WTC11 (cell line): ENCODE measurements at regions not wholly inside any gene's neighbourhood (a gene's known extent, or its start where the extent isn't known, plus 50 kb on each side); places are given as distances from the start of the nearest gene placed in this dataset.

Experiments
- ATAC-seq: fragments of 200-7000 bp; cut with Tn5 transposase; 2 replicates; pipeline ENCODE4 v1.10.0; 2021; ENCODE audit warnings: mild to moderate bottlenecking, moderate library complexity
- CTCF ChIA-PET: fragments of 300-600 bp; sonication (Branson Sonifier 250); formaldehyde crosslinking; loops from one replicate; lab custom pipeline; 2021; ENCODE audit warnings: antibody characterized with exemption; lab: Charles Lee
- POLR2A ChIA-PET: fragments of 350-600 bp; sonication (Branson Sonifier 250); formaldehyde crosslinking; loops from one replicate; lab custom pipeline; 2021; ENCODE audit warnings: antibody characterized with exemption; lab: Charles Lee
- DNase-seq: peaks from one replicate; pipeline ENCODE4 v3.0.0; 2021; ENCODE audit warnings: low spot score
- H3K27ac Mint-ChIP-seq: 2 replicates; pipeline ENCODE4 v1.8.0; 2021; ENCODE audit warnings: mixed read lengths
- H3K27me3 Mint-ChIP-seq: 2 replicates; pipeline ENCODE4 v1.8.0; 2021; ENCODE audit warnings: low read depth, mild to moderate bottlenecking, moderate library complexity, mixed read lengths
- H3K36me3 Mint-ChIP-seq: 2 replicates; pipeline ENCODE4 v1.8.0; 2021; ENCODE audit warnings: mixed read lengths
- H3K4me1 Mint-ChIP-seq: 2 replicates; pipeline ENCODE4 v1.8.0; 2022; ENCODE audit warnings: mixed read lengths
- H3K4me3 Mint-ChIP-seq: 2 replicates; pipeline ENCODE4 v1.8.0; 2021; ENCODE audit warnings: mild to moderate bottlenecking, moderate library complexity, mixed read lengths
- H3K9me3 Mint-ChIP-seq: 2 replicates; pipeline ENCODE4 v1.8.0; 2021; ENCODE audit warnings: mixed read lengths
- ATF2 ChIP-seq: sonication (generic); formaldehyde crosslinking; IDR thresholded peaks from 2 replicates; pipeline ENCODE4 v1.8.1; 2022; ENCODE audit warnings: low read depth, missing genetic modification reagents, borderline replicate concordance
- CBFB ChIP-seq: sonication (generic); formaldehyde crosslinking; IDR thresholded peaks from 2 replicates; pipeline ENCODE4 v1.8.1; 2022; ENCODE audit warnings: mild to moderate bottlenecking, low read depth, missing genetic modification reagents
- ELF4 ChIP-seq: sonication (generic); formaldehyde crosslinking; IDR thresholded peaks from 2 replicates; pipeline ENCODE4 v1.8.1; 2022; ENCODE audit warnings: low read depth, mild to moderate bottlenecking, moderate library complexity, missing genetic modification reagents
- ETV6 ChIP-seq: sonication (generic); formaldehyde crosslinking; IDR thresholded peaks from 2 replicates; pipeline ENCODE4 v1.8.1; 2022; ENCODE audit warnings: mild to moderate bottlenecking, missing genetic modification reagents
- FOXJ3 ChIP-seq: sonication (generic); formaldehyde crosslinking; IDR thresholded peaks from 2 replicates; pipeline ENCODE4 v1.9.0; 2021; ENCODE audit warnings: missing genetic modification reagents, mild to moderate bottlenecking, borderline replicate concordance
- GABPB1 ChIP-seq: sonication (generic); formaldehyde crosslinking; IDR thresholded peaks from 2 replicates; pipeline ENCODE4 v1.8.1; 2023; ENCODE audit warnings: mild to moderate bottlenecking, missing genetic modification reagents
- MXD4 ChIP-seq: fragments of 250-450 bp; sonication (Bioruptor Pico); IDR thresholded peaks from 2 replicates; pipeline ENCODE4 v1.8.0; 2021; ENCODE audit warnings: mild to moderate bottlenecking, moderate library complexity, borderline replicate concordance
- MYBL2 ChIP-seq: sonication (generic); formaldehyde crosslinking; IDR thresholded peaks from 2 replicates; pipeline ENCODE4 v1.8.1; 2023; ENCODE audit warnings: mild to moderate bottlenecking, moderate library complexity, missing genetic modification reagents
- NFYB ChIP-seq: sonication (generic); formaldehyde crosslinking; conservative IDR thresholded peaks from 2 replicates; pipeline ENCODE4 v1.8.0; 2022; ENCODE audit warnings: low read depth, missing genetic modification reagents
- NR1H2 ChIP-seq: sonication (generic); formaldehyde crosslinking; IDR thresholded peaks from 2 replicates; pipeline ENCODE4 v1.9.0; 2021; ENCODE audit warnings: mild to moderate bottlenecking, moderate library complexity, missing genetic modification reagents
- PRRX2 ChIP-seq: fragments of 250-450 bp; sonication (Bioruptor Pico); IDR thresholded peaks from 2 replicates; pipeline ENCODE4 v1.8.0; 2021; ENCODE audit warnings: mild to moderate bottlenecking
- RORB ChIP-seq: fragments of 250-450 bp; sonication (Bioruptor Pico); IDR thresholded peaks from 2 replicates; pipeline ENCODE4 v1.9.0; 2021; ENCODE audit warnings: mild to moderate bottlenecking
- SMAD3 ChIP-seq: sonication (generic); formaldehyde crosslinking; IDR thresholded peaks from 2 replicates; pipeline ENCODE4 v1.8.0; 2022; ENCODE audit warnings: missing genetic modification reagents, mild to moderate bottlenecking, borderline replicate concordance
- SOX15 ChIP-seq: fragments of 250-450 bp; sonication (Bioruptor Pico); IDR thresholded peaks from 2 replicates; pipeline ENCODE4 v1.9.0; 2021; ENCODE audit warnings: mild to moderate bottlenecking
- SP1 ChIP-seq: sonication (generic); formaldehyde crosslinking; conservative IDR thresholded peaks from 2 replicates; pipeline ENCODE4 v1.8.1; 2022; ENCODE audit warnings: missing genetic modification reagents
- TP53 ChIP-seq: sonication (generic); formaldehyde crosslinking; IDR thresholded peaks from 2 replicates; pipeline ENCODE4 v1.8.1; 2023; ENCODE audit warnings: mild to moderate bottlenecking, missing genetic modification reagents
- USF2 ChIP-seq: sonication (generic); formaldehyde crosslinking; IDR thresholded peaks from 2 replicates; pipeline ENCODE4 v1.8.1; 2023; ENCODE audit warnings: mild to moderate bottlenecking, missing genetic modification reagents, moderate library complexity
- ZNF317 ChIP-seq: sonication (generic); formaldehyde crosslinking; IDR thresholded peaks from 2 replicates; pipeline ENCODE4 v1.8.1; 2023; ENCODE audit warnings: low read depth, mild to moderate bottlenecking, moderate library complexity, missing genetic modification reagents, borderline replicate concordance
- ZNF416 ChIP-seq: fragments of 250-450 bp; sonication (Bioruptor Pico); IDR thresholded peaks from 2 replicates; pipeline ENCODE4 v1.9.0; 2021; ENCODE audit warnings: mild to moderate bottlenecking, inconsistent platforms
- ZNF671 ChIP-seq: fragments of 250-450 bp; sonication (Bioruptor Pico); IDR thresholded peaks from 2 replicates; pipeline ENCODE4 v1.8.0; 2021; ENCODE audit warnings: mild to moderate bottlenecking
- ZSCAN18 ChIP-seq: fragments of 250-450 bp; sonication (Bioruptor Pico); IDR thresholded peaks from 2 replicates; pipeline ENCODE4 v2.1.2; 2022; ENCODE audit warnings: mild to moderate bottlenecking, moderate library complexity
- TF ChIP-seq, protein P1 (sequence below): sonication (generic); formaldehyde crosslinking; IDR thresholded peaks from 2 replicates; pipeline ENCODE4 v1.8.0; 2023; ENCODE audit warnings: missing genetic modification reagents
- TF ChIP-seq, protein P2 (sequence below): sonication (generic); formaldehyde crosslinking; conservative IDR thresholded peaks from 2 replicates; pipeline ENCODE4 v1.8.1; 2023; ENCODE audit warnings: mild to moderate bottlenecking, low read depth, missing genetic modification reagents, moderate library complexity

- CTCF ChIA-PET = no interaction called here
- no peak for DNase-seq
- H3K4me1 Mint-ChIP-seq = peaks cover 3% of the 10 kb centered on the region
- TF ChIP-seq PRRX2 (CRISPR knock-in tag) = no peak
- TF ChIP-seq USF2 (CRISPR knock-in tag) = no peak
- TF ChIP-seq NFYB = no peak
- no peak for TF ChIP-seq ZNF317 (CRISPR knock-in tag)
- TF ChIP-seq ETV6 = no peak
- no peak for TF ChIP-seq SMAD3 (CRISPR knock-in tag)
- no peak for TF ChIP-seq RORB (CRISPR knock-in tag)
- no peak for TF ChIP-seq SP1 (CRISPR knock-in tag)
- TF ChIP-seq CBFB (CRISPR knock-in tag) = no peak
- no peak for TF ChIP-seq ELF4 (CRISPR knock-in tag)
- no peaks in the 10 kb centered on the region for H3K36me3 Mint-ChIP-seq
- no peaks in the 10 kb centered on the region; the same call in 1 of the 2 replicates for H3K27me3 Mint-ChIP-seq
- H3K4me3 Mint-ChIP-seq = no peak overlapping the region
- no peak for ATAC-seq
- no peak overlapping the region for H3K27ac Mint-ChIP-seq
- H3K9me3 Mint-ChIP-seq = peaks cover 9% of the 10 kb centered on the region
- POLR2A ChIA-PET = no interaction called here
Measured at GRCh38 chr6:163826629-163827028, 412.1 kb downstream of the QKI start.

DNA sequence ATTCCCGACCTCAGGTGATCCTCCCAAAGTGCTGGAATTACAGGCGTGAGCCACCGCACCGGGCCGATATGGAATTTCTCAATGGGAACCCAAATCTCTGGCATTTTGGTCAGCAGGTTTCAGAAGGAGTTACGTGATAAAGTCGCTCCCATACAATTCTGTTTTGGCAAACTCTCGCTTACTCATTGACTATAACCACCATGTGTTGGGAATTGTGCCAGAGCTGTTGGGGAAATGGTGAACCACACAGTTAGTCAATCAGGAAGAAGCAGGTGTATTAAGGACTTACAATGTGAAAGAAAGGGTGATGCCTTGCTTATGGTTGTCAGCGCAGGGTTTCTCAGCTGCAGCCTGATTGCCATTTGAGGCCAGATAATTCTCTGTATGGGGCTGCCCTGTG lies 410.5 kb downstream of the QKI start:
- no peak overlapping the region for H3K27ac Mint-ChIP-seq
- H3K9me3 Mint-ChIP-seq = no peaks in the 10 kb centered on the region
- H3K4me1 Mint-ChIP-seq = peaks cover 9% of the 10 kb centered on the region
- no peak overlapping the region for H3K4me3 Mint-ChIP-seq
- H3K36me3 Mint-ChIP-seq = no peaks in the 10 kb centered on the region
- CTCF ChIA-PET = no interaction called here
- DNase-seq (no peak), ATAC-seq (no peak)
- POLR2A ChIA-PET = no interaction called here
- no peaks in the 10 kb centered on the region; the same call in 1 of the 2 replicates for H3K27me3 Mint-ChIP-seq
- TF ChIP-seq, protein P1, sequence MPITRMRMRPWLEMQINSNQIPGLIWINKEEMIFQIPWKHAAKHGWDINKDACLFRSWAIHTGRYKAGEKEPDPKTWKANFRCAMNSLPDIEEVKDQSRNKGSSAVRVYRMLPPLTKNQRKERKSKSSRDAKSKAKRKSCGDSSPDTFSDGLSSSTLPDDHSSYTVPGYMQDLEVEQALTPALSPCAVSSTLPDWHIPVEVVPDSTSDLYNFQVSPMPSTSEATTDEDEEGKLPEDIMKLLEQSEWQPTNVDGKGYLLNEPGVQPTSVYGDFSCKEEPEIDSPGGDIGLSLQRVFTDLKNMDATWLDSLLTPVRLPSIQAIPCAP (CRISPR knock-in tag) = no peak
- TF ChIP-seq SOX15 (no peak), ZNF671 (CRISPR knock-in tag) (no peak), ZSCAN18 (CRISPR knock-in tag) (no peak), MXD4 (CRISPR knock-in tag) (no peak), NR1H2 (no peak), ZNF416 (no peak), FOXJ3 (CRISPR knock-in tag) (no peak), TP53 (no peak), ATF2 (CRISPR knock-in tag) (no peak), MYBL2 (no peak), GABPB1 (CRISPR knock-in tag) (no peak)
- TF ChIP-seq, protein P2, sequence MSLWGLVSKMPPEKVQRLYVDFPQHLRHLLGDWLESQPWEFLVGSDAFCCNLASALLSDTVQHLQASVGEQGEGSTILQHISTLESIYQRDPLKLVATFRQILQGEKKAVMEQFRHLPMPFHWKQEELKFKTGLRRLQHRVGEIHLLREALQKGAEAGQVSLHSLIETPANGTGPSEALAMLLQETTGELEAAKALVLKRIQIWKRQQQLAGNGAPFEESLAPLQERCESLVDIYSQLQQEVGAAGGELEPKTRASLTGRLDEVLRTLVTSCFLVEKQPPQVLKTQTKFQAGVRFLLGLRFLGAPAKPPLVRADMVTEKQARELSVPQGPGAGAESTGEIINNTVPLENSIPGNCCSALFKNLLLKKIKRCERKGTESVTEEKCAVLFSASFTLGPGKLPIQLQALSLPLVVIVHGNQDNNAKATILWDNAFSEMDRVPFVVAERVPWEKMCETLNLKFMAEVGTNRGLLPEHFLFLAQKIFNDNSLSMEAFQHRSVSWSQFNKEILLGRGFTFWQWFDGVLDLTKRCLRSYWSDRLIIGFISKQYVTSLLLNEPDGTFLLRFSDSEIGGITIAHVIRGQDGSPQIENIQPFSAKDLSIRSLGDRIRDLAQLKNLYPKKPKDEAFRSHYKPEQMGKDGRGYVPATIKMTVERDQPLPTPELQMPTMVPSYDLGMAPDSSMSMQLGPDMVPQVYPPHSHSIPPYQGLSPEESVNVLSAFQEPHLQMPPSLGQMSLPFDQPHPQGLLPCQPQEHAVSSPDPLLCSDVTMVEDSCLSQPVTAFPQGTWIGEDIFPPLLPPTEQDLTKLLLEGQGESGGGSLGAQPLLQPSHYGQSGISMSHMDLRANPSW = no peak
